SK-N-SH treated with all-trans-retinoic acid at 6 μM for 48 hours (cell line): ENCODE measurements at regions not wholly inside any gene's neighbourhood (a gene's known extent, or its start where the extent isn't known, plus 50 kb on each side); places are given as distances from the start of the nearest gene placed in this dataset.

ENCODE experiments used
- ATAC-seq: fragments of 200-7000 bp; cut with Tn5 transposase; 3 replicates; pipeline ENCODE4 v1.9.1; 2020; ENCODE audit warnings: mild to moderate bottlenecking, moderate library complexity
- ARNTL ChIP-seq: fragments of 450-650 bp; formaldehyde crosslinking; IDR thresholded peaks from 2 replicates; pipeline ENCODE4 v1.5.0; 2020; ENCODE audit warnings: low read depth, mild to moderate bottlenecking, moderate library complexity, borderline replicate concordance
- BACH2 ChIP-seq: fragments of 250-450 bp; sonication (Bioruptor Pico); IDR thresholded peaks from 2 replicates; pipeline ENCODE4 v1.9.0; 2021; ENCODE audit warnings: mild to moderate bottlenecking, borderline replicate concordance
- ESRRG ChIP-seq: fragments of 250-450 bp; sonication (Bioruptor Pico); IDR thresholded peaks from 2 replicates; pipeline ENCODE4 v1.6.1; 2021; ENCODE audit warnings: mild to moderate bottlenecking
- GLIS3 ChIP-seq: fragments of 250-450 bp; sonication (Bioruptor Pico); IDR thresholded peaks from 2 replicates; pipeline ENCODE4 v1.5.0; 2020; ENCODE audit warnings: mild to moderate bottlenecking, moderate library complexity
- ISL1 ChIP-seq: fragments of 250-450 bp; sonication (Bioruptor Pico); IDR thresholded peaks from 2 replicates; pipeline ENCODE4 v2.1.2; 2022; ENCODE audit warnings: mild to moderate bottlenecking, moderate library complexity
- OSR1 ChIP-seq: fragments of 250-450 bp; sonication (Bioruptor Pico); IDR thresholded peaks from 2 replicates; pipeline ENCODE4 v1.8.0; 2022; ENCODE audit warnings: moderate library complexity, mild to moderate bottlenecking, inconsistent platforms
- POU6F1 ChIP-seq: fragments of 250-450 bp; sonication (Bioruptor Pico); IDR thresholded peaks from 2 replicates; pipeline ENCODE4 v1.8.0; 2021; ENCODE audit warnings: low read depth, mild to moderate bottlenecking, moderate library complexity, borderline replicate concordance
- PPARA ChIP-seq: fragments of 250-450 bp; sonication (Bioruptor Pico); IDR thresholded peaks from 2 replicates; pipeline ENCODE4 v1.5.0; 2020; ENCODE audit warnings: mild to moderate bottlenecking, borderline replicate concordance
- RARB ChIP-seq: fragments of 250-450 bp; sonication (Bioruptor Pico); IDR thresholded peaks from 2 replicates; pipeline ENCODE4 v1.8.0; 2021; ENCODE audit warnings: mild to moderate bottlenecking, moderate library complexity
- SNAI2 ChIP-seq: fragments of 250-450 bp; sonication (Bioruptor Pico); IDR thresholded peaks from 2 replicates; pipeline ENCODE4 v1.5.0; 2020; ENCODE audit warnings: mild to moderate bottlenecking, moderate library complexity
- TCF4 ChIP-seq: fragments of 250-450 bp; sonication (Bioruptor Pico); IDR thresholded peaks from 2 replicates; pipeline ENCODE4 v1.8.0; 2021; ENCODE audit warnings: mild to moderate bottlenecking, moderate library complexity, borderline replicate concordance
- TOX ChIP-seq: fragments of 250-450 bp; sonication (Bioruptor Pico); IDR thresholded peaks from 2 replicates; pipeline ENCODE4 v1.8.0; 2021; ENCODE audit warnings: mild to moderate bottlenecking, moderate library complexity, borderline replicate concordance
- TSHZ2 ChIP-seq: fragments of 250-450 bp; sonication (Bioruptor Pico); IDR thresholded peaks from 2 replicates; pipeline ENCODE4 v1.5.0; 2020; ENCODE audit warnings: mild to moderate bottlenecking, moderate library complexity
- ZC3H10 ChIP-seq: fragments of 250-450 bp; sonication (Bioruptor Pico); IDR thresholded peaks from 2 replicates; pipeline ENCODE4 v1.5.1; 2021; ENCODE audit warnings: mild to moderate bottlenecking, moderate library complexity
- ZFP3 ChIP-seq: fragments of 250-450 bp; sonication (Bioruptor Pico); IDR thresholded peaks from 2 replicates; pipeline ENCODE4 v1.5.0; 2020; ENCODE audit warnings: mild to moderate bottlenecking, moderate library complexity
- ZFP30 ChIP-seq: fragments of 450-650 bp; formaldehyde crosslinking; IDR thresholded peaks from 2 replicates; pipeline ENCODE4 v1.5.0; 2022; ENCODE audit warnings: mild to moderate bottlenecking, moderate library complexity
- ZNF565 ChIP-seq: fragments of 450-650 bp; formaldehyde crosslinking; conservative IDR thresholded peaks from 2 replicates; pipeline ENCODE4 v1.5.0; 2020; ENCODE audit warnings: low read depth, mild to moderate bottlenecking, moderate library complexity
- ZNF70 ChIP-seq: fragments of 450-650 bp; formaldehyde crosslinking; IDR thresholded peaks from 2 replicates; pipeline ENCODE4 v1.5.0; 2020; ENCODE audit warnings: mild to moderate bottlenecking, moderate library complexity
- TF ChIP-seq, protein P1 (sequence below): fragments of 250-450 bp; sonication (Bioruptor Pico); IDR thresholded peaks from 2 replicates; pipeline ENCODE4 v1.8.0; 2020; ENCODE audit warnings: mild to moderate bottlenecking, moderate library complexity, borderline replicate concordance
- TF ChIP-seq, protein P2 (sequence below): fragments of 250-450 bp; sonication (Bioruptor Pico); IDR thresholded peaks from 2 replicates; pipeline ENCODE4 v1.5.1; 2021; ENCODE audit warnings: mild to moderate bottlenecking, moderate library complexity
- TF ChIP-seq, protein P3 (sequence below): fragments of 250-450 bp; sonication (Bioruptor Pico); IDR thresholded peaks from 2 replicates; pipeline ENCODE4 v1.5.1; 2020; ENCODE audit warnings: low read depth, mild to moderate bottlenecking, moderate library complexity

- TF ChIP-seq RARB (CRISPR knock-in tag): no peak
- TF ChIP-seq TSHZ2 (CRISPR knock-in tag): peak; percentile 94
- TF ChIP-seq ZFP30: no peak
- no peak for TF ChIP-seq ARNTL (CRISPR knock-in tag)
- TF ChIP-seq, protein P1, sequence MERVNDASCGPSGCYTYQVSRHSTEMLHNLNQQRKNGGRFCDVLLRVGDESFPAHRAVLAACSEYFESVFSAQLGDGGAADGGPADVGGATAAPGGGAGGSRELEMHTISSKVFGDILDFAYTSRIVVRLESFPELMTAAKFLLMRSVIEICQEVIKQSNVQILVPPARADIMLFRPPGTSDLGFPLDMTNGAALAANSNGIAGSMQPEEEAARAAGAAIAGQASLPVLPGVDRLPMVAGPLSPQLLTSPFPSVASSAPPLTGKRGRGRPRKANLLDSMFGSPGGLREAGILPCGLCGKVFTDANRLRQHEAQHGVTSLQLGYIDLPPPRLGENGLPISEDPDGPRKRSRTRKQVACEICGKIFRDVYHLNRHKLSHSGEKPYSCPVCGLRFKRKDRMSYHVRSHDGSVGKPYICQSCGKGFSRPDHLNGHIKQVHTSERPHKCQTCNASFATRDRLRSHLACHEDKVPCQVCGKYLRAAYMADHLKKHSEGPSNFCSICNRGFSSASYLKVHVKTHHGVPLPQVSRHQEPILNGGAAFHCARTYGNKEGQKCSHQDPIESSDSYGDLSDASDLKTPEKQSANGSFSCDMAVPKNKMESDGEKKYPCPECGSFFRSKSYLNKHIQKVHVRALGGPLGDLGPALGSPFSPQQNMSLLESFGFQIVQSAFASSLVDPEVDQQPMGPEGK (CRISPR knock-in tag): no peak
- peak; percentile 51 for TF ChIP-seq ISL1 (CRISPR knock-in tag)
- no peak for TF ChIP-seq ZC3H10
- TF ChIP-seq ZFP3: no peak
- TF ChIP-seq, all 23 proteins: peak for 9
Measured at GRCh38 chr16:64151990-64152767, 969.7 kb downstream of the CDH11 start (continued).

DNA sequence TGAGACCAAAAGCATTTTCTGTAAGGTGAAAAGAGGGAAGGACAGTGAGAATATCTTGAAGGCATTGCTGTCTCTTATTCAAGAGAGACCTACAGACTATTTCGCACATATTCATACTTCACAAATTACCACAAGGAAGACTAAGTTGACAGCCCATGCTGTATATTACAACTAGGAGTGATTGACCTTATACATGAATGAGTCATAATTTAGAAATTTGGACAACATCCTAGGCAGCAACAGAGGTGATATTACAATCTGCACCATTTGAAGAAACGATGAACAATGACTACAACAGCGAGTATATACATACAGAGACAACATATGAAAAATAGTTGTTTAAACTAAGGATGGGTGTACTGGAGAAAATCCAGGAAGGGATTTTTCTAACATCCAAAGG lies 971.7 kb downstream of the CDH11 start:
- ATAC-seq: no peak

GRCh38 chr16:64149756-64150155 lies 972.1 kb downstream of the CDH11 start:
- TF ChIP-seq ZNF565 (CRISPR knock-in tag) (no peak), BACH2 (CRISPR knock-in tag) (no peak), RARB (CRISPR knock-in tag) (no peak), ISL1 (CRISPR knock-in tag) (no peak), ESRRG (CRISPR knock-in tag) (no peak), TSHZ2 (CRISPR knock-in tag) (no peak), TCF4 (CRISPR knock-in tag) (no peak), ZFP3 (no peak), SNAI2 (CRISPR knock-in tag) (no peak), ZFP30 (no peak), OSR1 (CRISPR knock-in tag) (no peak), GLIS3 (CRISPR knock-in tag) (no peak), TOX (CRISPR knock-in tag) (no peak), ZC3H10 (no peak), ZNF70 (no peak), ARNTL (CRISPR knock-in tag) (no peak)
- TF ChIP-seq, protein P1 (CRISPR knock-in tag): no peak
- TF ChIP-seq, protein P2, sequence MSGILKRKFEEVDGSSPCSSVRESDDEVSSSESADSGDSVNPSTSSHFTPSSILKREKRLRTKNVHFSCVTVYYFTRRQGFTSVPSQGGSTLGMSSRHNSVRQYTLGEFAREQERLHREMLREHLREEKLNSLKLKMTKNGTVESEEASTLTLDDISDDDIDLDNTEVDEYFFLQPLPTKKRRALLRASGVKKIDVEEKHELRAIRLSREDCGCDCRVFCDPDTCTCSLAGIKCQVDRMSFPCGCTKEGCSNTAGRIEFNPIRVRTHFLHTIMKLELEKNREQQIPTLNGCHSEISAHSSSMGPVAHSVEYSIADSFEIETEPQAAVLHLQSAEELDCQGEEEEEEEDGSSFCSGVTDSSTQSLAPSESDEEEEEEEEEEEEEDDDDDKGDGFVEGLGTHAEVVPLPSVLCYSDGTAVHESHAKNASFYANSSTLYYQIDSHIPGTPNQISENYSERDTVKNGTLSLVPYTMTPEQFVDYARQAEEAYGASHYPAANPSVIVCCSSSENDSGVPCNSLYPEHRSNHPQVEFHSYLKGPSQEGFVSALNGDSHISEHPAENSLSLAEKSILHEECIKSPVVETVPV: no peak
- TF ChIP-seq, protein P3, sequence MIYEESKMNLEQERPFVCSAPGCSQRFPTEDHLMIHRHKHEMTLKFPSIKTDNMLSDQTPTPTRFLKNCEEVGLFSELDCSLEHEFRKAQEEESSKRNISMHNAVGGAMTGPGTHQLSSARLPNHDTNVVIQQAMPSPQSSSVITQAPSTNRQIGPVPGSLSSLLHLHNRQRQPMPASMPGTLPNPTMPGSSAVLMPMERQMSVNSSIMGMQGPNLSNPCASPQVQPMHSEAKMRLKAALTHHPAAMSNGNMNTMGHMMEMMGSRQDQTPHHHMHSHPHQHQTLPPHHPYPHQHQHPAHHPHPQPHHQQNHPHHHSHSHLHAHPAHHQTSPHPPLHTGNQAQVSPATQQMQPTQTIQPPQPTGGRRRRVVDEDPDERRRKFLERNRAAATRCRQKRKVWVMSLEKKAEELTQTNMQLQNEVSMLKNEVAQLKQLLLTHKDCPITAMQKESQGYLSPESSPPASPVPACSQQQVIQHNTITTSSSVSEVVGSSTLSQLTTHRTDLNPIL: no peak
- no peak for ATAC-seq

More for the DNA sequence above, 971.7 kb downstream of the CDH11 start:
- TF ChIP-seq PPARA: no peak
- no peak for TF ChIP-seq TOX (CRISPR knock-in tag)
- no peak for TF ChIP-seq OSR1 (CRISPR knock-in tag)
- TF ChIP-seq POU6F1 (CRISPR knock-in tag): no peak
